Neural cell (in vitro differentiated cells): ENCODE measurements at regions not wholly inside any gene's neighbourhood (a gene's known extent, or its start where the extent isn't known, plus 50 kb on each side); places are given as distances from the start of the nearest gene placed in this dataset.

Experiments used
- H2AFZ ChIP-seq: fragments of 200-600, 300-800 bp; sonication (generic), shearing (Covaris generic); 2 replicates; pipeline ENCODE4 v1.6.0; 2014; ENCODE audit warnings: low read depth, mild to moderate bottlenecking, antibody characterized with exemption, low read length, moderate library complexity
- H3F3A ChIP-seq: fragments of 200-600 bp; shearing (Covaris generic); 2 replicates; pipeline ENCODE4 v1.6.1; 2016; ENCODE audit warnings: mild to moderate bottlenecking, moderate library complexity, mixed read lengths, antibody characterized with exemption, low read length; ENCODE audit not compliant: insufficient read depth, poor library complexity, severe bottlenecking
- H3K27ac ChIP-seq: fragments of 200-600, 300-800 bp; sonication (generic), shearing (Covaris generic); 2 replicates; pipeline ENCODE4 v1.5.1; 2014; ENCODE audit warnings: mild to moderate bottlenecking, low read length, moderate library complexity
- H3K27me3 ChIP-seq: fragments of 300-800, 200-600 bp; sonication (generic), shearing (Covaris generic); 2 replicates; pipeline ENCODE4 v1.6.0; 2014; ENCODE audit warnings: mild to moderate bottlenecking, low read depth, low read length, moderate library complexity; ENCODE audit not compliant: insufficient read depth
- H3K36me3 ChIP-seq: fragments of 300-800, 200-600 bp; sonication (generic), shearing (Covaris generic); 2 replicates; pipeline ENCODE4 v1.5.1; 2014; ENCODE audit warnings: mild to moderate bottlenecking, antibody characterized with exemption, low read length, moderate library complexity; ENCODE audit not compliant: insufficient read depth
- H3K4me2 ChIP-seq: fragments of 300-800, 200-600 bp; sonication (generic), shearing (Covaris generic); 2 replicates; pipeline ENCODE4 v1.6.0; 2014; ENCODE audit warnings: mild to moderate bottlenecking, low read length
- H3K4me3 ChIP-seq: fragments of 300-800, 200-600 bp; sonication (generic), shearing (Covaris generic); 2 replicates; pipeline ENCODE4 v1.5.1; 2014; ENCODE audit warnings: mild to moderate bottlenecking, low read length, moderate library complexity
- H3K79me2 ChIP-seq: fragments of 200-600 bp; shearing (Covaris generic); replicated peaks from 2 replicates; pipeline ENCODE4 v1.6.0; 2014; ENCODE audit warnings: mild to moderate bottlenecking, low read length, moderate library complexity; ENCODE audit not compliant: insufficient read depth
- H3K9ac ChIP-seq: fragments of 300-800, 200-600 bp; sonication (generic), shearing (Covaris generic); 2 replicates; pipeline ENCODE4 v1.6.1; 2016; ENCODE audit warnings: mild to moderate bottlenecking, low read length, mixed read lengths
- H3K9me2 ChIP-seq: fragments of 200-600 bp; shearing (Covaris generic); 2 replicates; pipeline ENCODE4 v1.6.1; 2016; ENCODE audit warnings: mild to moderate bottlenecking, low read length, mixed read lengths; ENCODE audit not compliant: insufficient read depth
- H3K9me3 ChIP-seq: fragments of 200-600, 300-800 bp; sonication (generic), shearing (Covaris generic); 2 replicates; pipeline ENCODE4 v1.6.1; 2016; ENCODE audit warnings: mild to moderate bottlenecking, mixed run types, low read length, moderate library complexity, mixed read lengths
- H4K20me1 ChIP-seq: fragments of 200-600 bp; shearing (Covaris generic); 2 replicates; pipeline ENCODE4 v1.6.1; 2016; ENCODE audit warnings: mild to moderate bottlenecking, mixed run types; ENCODE audit not compliant: insufficient read depth
- CTCF ChIP-seq: fragments of 450-650 bp; IDR thresholded peaks from 2 replicates; pipeline ENCODE4 v1.5.1; 2014; ENCODE audit warnings: antibody characterized with exemption, mild to moderate bottlenecking, moderate library complexity; ENCODE audit not compliant: poor library complexity, severe bottlenecking
- EP300 ChIP-seq: fragments of 450-650 bp; conservative IDR thresholded peaks from 2 replicates; pipeline ENCODE4 v1.6.1; 2014; ENCODE audit warnings: antibody characterized with exemption, mild to moderate bottlenecking, moderate library complexity; ENCODE audit not compliant: poor library complexity, severe bottlenecking
- EZH2 ChIP-seq: fragments of 200-600, 300-800 bp; shearing (Covaris generic), sonication (generic); IDR thresholded peaks from 2 replicates; pipeline ENCODE4 v1.6.1; 2014; ENCODE audit warnings: antibody characterized with exemption, low read length, borderline replicate concordance, mild to moderate bottlenecking; ENCODE audit not compliant: insufficient read depth, poor library complexity, severe bottlenecking
- MXI1 ChIP-seq: fragments of 450-650 bp; conservative IDR thresholded peaks from 2 replicates; pipeline ENCODE4 v1.6.1; 2014; ENCODE audit warnings: antibody characterized with exemption, mild to moderate bottlenecking; ENCODE audit not compliant: poor library complexity, severe bottlenecking
- POLR2AphosphoS5 ChIP-seq: IDR thresholded peaks from 2 replicates; pipeline ENCODE4 v1.6.1; 2012
- RAD21 ChIP-seq: fragments of 450-650 bp; conservative IDR thresholded peaks from 2 replicates; pipeline ENCODE4 v1.6.1; 2014; ENCODE audit warnings: antibody characterized with exemption, mild to moderate bottlenecking, moderate library complexity
- REST ChIP-seq: IDR thresholded peaks from 2 replicates; pipeline ENCODE4 v1.6.1; 2012; ENCODE audit warnings: borderline replicate concordance
- SMC3 ChIP-seq: fragments of 450-650 bp; conservative IDR thresholded peaks from 2 replicates; pipeline ENCODE4 v1.6.1; 2014; ENCODE audit warnings: antibody characterized with exemption, mild to moderate bottlenecking, moderate library complexity; ENCODE audit not compliant: poor library complexity
- TAF1 ChIP-seq: IDR thresholded peaks from 2 replicates; pipeline ENCODE4 v1.6.1; 2012; ENCODE audit warnings: low read depth

- no peak overlapping the region for H3K27ac ChIP-seq
- no peaks in the 10 kb centered on the region for H3K36me3 ChIP-seq
- no peak overlapping the region for H3K4me3 ChIP-seq
- TF ChIP-seq MXI1 (no peak), SMC3 (no peak), REST (no peak), EP300 (no peak), CTCF (no peak)
- H4K20me1 ChIP-seq = no peaks in the 10 kb centered on the region
- H3K9me2 ChIP-seq = no peaks in the 10 kb centered on the region
- no peaks in the 10 kb centered on the region for H3K79me2 ChIP-seq
- H3K9me3 ChIP-seq = no peaks in the 10 kb centered on the region
- H3K9ac ChIP-seq = no peak overlapping the region
- no peak overlapping the region for H3K4me2 ChIP-seq
- no peaks in the 10 kb centered on the region for H3F3A ChIP-seq
- H2AFZ ChIP-seq = no peak overlapping the region
- no peaks in the 10 kb centered on the region for H3K27me3 ChIP-seq
These were observed 59.7 kb downstream of the XCL2 start for GRCh38 chr1:168484083-168484482.

GRCh38 chr1:168483539-168483938 is 60.3 kb downstream of the XCL2 start:
- Histone ChIP-seq H3K36me3 (no peaks in the 10 kb centered on the region), H3K9ac (no peak overlapping the region), H3K9me3 (no peaks in the 10 kb centered on the region), H3F3A (no peaks in the 10 kb centered on the region), H4K20me1 (no peaks in the 10 kb centered on the region), H3K4me2 (no peak overlapping the region), H3K27me3 (no peaks in the 10 kb centered on the region), H3K4me3 (no peak overlapping the region), H3K27ac (no peak overlapping the region), H3K79me2 (no peaks in the 10 kb centered on the region), H2AFZ (no peak overlapping the region), H3K9me2 (no peaks in the 10 kb centered on the region)
- TF ChIP-seq CTCF = no peak
- no peak for TF ChIP-seq EP300
- no peak for TF ChIP-seq RAD21
- no peak for TF ChIP-seq EZH2
- TF ChIP-seq REST = no peak
- no peak for TF ChIP-seq MXI1
- TF ChIP-seq TAF1 = no peak
- no peak for TF ChIP-seq POLR2AphosphoS5
- no peak for TF ChIP-seq SMC3
